NCI-H146 treated with DMSO at 0.1 percent for 48 hours (cell line): ENCODE measurements at regions not wholly inside any gene's neighbourhood (a gene's known extent, or its start where the extent isn't known, plus 50 kb on each side); places are given as distances from the start of the nearest gene placed in this dataset.
A peak's percentile ranks its signal among the peaks of the same experiment; 100 is the strongest.
"Not testable (repeated sequence)": the region's sequence is repeated elsewhere in the genome, so short reads cannot be mapped to it uniquely, and the experiment has no call there.

ENCODE experiments used
- DNase-seq: peaks from one replicate; lab custom pipeline; 2025; ENCODE audit not compliant: unreplicated experiment; lab: John Stamatoyannopoulos, UW

DNA sequence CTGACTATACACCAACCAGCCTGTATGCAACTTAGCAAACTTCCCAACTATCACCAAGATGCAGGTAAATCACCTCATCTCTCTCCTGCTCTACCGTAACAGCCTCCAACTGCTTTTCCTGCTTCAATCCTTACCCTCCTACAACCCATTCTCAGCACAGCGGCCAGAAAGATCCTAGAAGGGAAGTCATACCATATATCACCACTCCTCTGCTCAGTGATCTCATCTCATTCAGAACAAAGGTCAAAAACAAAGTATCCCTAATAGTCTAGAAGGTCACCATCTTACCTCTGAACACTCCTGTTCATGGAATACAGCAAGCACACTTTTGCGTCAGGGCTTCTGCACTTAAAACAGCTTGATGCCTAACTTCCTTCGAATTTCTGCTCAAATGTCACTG lies 62.2 kb upstream of the RNF38 start:
- no peak for DNase-seq

DNA sequence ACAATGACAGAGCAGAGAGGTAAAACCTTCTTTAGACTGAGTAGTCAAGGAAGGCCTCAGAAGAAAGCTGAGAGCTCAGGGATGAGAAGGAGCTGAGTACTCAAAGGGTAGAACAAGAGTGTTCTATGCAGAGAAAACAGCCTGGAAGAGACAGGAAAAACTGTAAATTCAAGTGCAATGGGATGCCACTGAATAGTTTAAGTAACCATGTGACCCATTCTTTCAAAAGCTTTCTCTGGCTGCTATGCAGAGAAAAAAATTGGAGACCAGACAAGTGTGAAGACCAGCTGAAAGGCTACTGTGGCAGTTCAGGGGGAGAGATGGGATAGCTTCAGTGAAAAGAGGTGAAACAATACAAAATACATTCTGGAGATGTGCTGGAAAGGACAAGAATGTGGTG lies 61.3 kb upstream of the RNF38 start:
- DNase-seq: no peak

DNA sequence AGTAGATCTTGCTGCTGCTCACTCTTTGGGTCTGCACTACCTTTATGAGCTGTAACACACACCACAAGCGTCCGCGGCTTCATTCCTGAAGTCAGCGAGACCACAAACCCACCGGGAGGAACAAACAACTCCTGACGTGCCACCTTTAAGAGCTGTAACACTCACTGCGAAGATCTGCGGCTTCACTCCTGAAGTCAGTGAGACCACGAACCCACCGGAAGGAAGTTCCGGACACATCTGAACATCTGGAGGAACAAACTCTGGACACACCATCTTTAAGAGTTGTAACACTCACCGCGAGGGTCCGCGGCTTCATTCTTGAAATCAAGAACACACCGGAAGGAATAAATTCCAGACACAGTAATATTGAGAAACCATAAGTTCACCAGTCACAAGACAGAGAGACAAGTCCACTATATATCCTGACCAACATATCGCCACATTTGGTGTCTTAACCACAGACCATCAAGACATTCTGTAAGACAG lies 58.4 kb upstream of the RNF38 start:
- not testable (repeated sequence) for DNase-seq

DNA sequence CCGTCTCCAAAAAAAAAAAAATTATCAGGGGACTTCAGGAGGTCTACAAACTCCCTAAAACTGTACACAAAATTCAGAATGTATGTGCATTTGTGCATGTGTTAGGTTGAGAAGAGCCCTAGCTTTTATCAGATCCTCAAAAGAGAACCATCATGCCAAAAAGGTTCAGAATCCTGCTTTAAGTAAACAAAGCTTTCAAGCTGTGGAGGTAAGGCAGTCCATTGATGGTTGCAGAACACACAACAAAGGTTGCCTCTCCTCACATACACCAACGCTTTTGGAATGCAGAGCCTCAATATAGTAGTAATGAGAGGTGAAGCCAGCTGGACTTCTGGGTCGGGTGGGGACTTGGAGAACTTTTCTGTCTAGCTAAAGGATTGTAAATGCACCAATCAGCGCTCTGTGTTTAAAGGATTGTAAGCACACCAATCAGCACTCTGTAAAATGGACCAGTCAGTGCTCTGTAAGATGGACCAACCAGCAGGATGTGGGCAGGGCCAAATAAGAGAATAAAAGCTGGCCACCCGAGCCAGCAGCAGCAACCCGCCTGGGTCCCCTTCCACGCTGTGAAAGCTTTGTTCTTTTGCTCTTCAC lies 57.9 kb upstream of the RNF38 start:
- no peak for DNase-seq

DNA sequence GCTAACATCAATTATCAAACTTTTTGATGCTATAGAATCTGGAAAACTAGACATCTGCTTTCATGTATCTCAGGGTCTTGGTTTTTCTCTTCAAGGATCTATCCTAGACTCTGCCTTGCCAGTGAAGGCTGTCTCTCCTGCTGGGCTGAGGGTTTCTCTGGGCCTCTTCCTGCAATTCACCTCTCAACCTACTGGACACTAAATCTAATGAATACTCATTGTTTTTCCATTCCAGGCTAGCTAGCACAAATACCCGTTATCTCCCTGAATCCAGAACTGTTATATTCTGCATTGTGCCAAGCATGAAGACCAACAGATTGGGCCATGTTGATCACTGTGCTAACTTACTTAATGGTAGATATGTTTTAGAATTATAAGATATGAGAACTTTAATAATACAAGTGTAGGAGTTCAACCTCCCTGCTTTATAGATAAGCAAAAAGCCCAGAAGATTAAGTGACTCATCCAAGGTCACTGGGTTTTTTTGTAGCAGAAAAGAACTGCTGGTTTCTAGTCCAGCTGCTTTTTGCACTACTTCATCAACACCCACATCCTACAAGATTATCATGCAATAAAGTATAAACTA lies 56.5 kb upstream of the RNF38 start:
- DNase-seq: no peak

DNA sequence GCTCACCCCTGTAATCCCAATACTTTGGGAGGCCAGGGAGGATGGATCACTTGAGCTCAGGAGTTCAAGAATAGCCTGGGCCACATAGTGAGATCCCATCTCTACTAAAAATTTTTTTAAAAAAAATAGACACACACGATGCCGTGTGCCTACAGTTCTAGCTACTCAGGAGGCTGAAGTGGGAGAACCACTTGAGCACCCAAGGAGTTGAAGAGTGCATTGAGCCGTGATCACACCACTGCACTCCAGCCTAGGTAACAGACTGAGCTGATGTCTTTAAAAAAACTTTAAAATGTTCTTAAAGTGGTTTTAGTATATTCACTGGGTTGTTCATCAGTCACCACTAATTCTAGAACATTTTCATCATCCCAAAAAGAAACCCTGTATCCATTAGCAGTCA lies 51.9 kb upstream of the RNF38 start:
- DNase-seq: no peak

DNA sequence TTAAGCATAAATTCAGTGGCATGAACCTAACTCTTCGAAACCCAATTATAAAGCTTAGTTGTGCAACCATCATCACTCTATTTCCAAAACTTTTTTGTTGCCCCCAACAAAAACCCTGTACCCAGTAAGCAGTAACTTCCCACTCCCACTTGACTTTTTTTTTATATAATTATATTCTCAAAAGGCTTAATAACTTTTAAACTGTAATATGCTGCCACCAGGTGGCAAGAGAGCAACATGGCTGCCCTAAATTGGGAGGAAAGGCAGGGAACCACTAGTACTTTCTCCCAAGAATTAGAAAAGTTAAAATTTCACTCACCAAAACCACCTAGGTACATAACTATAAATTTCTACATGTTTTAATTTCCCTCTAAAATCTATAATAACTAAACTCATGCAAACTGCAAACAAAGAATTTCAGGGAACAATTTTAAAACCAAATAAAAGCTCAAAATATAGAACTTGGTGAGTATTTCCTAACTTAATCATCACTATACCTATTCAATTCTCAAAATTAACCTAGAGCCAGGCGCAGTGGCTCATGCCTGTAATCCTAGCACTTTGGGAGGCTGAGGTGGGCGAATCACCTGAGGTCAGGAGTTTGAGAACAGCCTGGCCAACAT lies 50.2 kb upstream of the RNF38 start:
- peak; percentile 37 for DNase-seq
